HepG2 (cell line): ENCODE measurements at regions not wholly inside any gene's neighbourhood (a gene's known extent, or its start where the extent isn't known, plus 50 kb on each side); places are given as distances from the start of the nearest gene placed in this dataset.

Source experiments
- ATAC-seq: fragments of 200-7000 bp; cut with Tn5 transposase; 3 replicates; pipeline ENCODE4 v1.9.1; 2020; ENCODE audit warnings: mild to moderate bottlenecking, moderate library complexity
- BruUV-seq: library from RNA; stranded (reverse); fragments of 400-500 nt; replicated peaks from 2 replicates; lab custom pipeline; 2021; lab: Mats Ljungman, UMichigan
- CTCF ChIA-PET: fragments of 300-600 bp; formaldehyde crosslinking; extraction: SDS; loops from one replicate; lab custom pipeline; 2021; ENCODE audit warnings: low total read pairs, inconsistent platforms, low intra/inter-chr PET ratio; lab: Yijun Ruan, JAX
- POLR2A ChIA-PET: fragments of 350-600 bp; sonication (Branson Sonifier 250); formaldehyde crosslinking; loops from one replicate; lab custom pipeline; 2020; ENCODE audit warnings: antibody characterized with exemption, inconsistent platforms; lab: Yijun Ruan, JAX
- DNase-seq: peaks from one replicate; pipeline ENCODE4 v3.0.0-alpha.2; 2015; ENCODE audit warnings: low spot score
- FAIRE-seq: peaks from 3 replicates; lab custom pipeline; 2011; peaks lifted over from hg19 to GRCh38; lab: Jason Lieb, UNC
- H2AFZ ChIP-seq: one replicate; pipeline ENCODE4 v1.6.1; 2011; ENCODE audit warnings: low read length, inconsistent platforms
- H3K27ac ChIP-seq: fragments of 300-600 bp; 3 replicates; pipeline ENCODE4 v1.8.0; 2011; ENCODE audit warnings: mixed run types, mild to moderate bottlenecking, mixed read lengths, low read length, inconsistent platforms; ENCODE audit not compliant: insufficient read depth; ENCODE audit errors: extremely low read length
- H3K27me3 ChIP-seq, 2 experiments: fragments of 200-600 bp in 1 of 2; 2 replicates in 1 of 2; 3 replicates in 1 of 2; pipeline versions ENCODE4 v1.6.0 to v1.8.0; 2011; ENCODE audit warnings: low read length in 2 of 2, mild to moderate bottlenecking in 2 of 2, moderate library complexity in 2 of 2, inconsistent platforms in 1 of 2; ENCODE audit not compliant: insufficient read depth in 2 of 2, control insufficient read depth in 1 of 2
- H3K36me3 ChIP-seq, 2 experiments: fragments of 200-600 bp in 1 of 2; replicated peaks in 1 of 2; 2 replicates in 1 of 2; 3 replicates in 1 of 2; pipeline versions ENCODE4 v1.5.1 to v1.8.0; 2011; ENCODE audit warnings: low read length in 2 of 2, inconsistent platforms in 1 of 2; ENCODE audit not compliant: insufficient read depth in 2 of 2, control insufficient read depth in 1 of 2
- H3K4me1 ChIP-seq: 2 replicates; pipeline ENCODE4 v1.5.1; 2012; ENCODE audit warnings: low read length, inconsistent platforms; ENCODE audit not compliant: insufficient read depth
- H3K4me2 ChIP-seq: 2 replicates; pipeline ENCODE4 v1.6.0; 2011; ENCODE audit warnings: low read depth, low read length, inconsistent platforms
- H3K4me3 ChIP-seq, 3 experiments: fragments of 200-600 bp in 1 of 3; sonication (generic), shearing (Covaris generic) in 1 of 3; replicated peaks in 1 of 3; 2 replicates each; pipeline ENCODE4 v1.5.1; 2011 to 2016; ENCODE audit warnings: low read length in 3 of 3, inconsistent platforms in 2 of 3, low read depth in 2 of 3, mild to moderate bottlenecking in 2 of 3, control low read depth in 1 of 3, mixed read lengths in 1 of 3; ENCODE audit not compliant: insufficient read depth in 1 of 3
- H3K79me2 ChIP-seq: one replicate; pipeline ENCODE4 v1.6.1; 2011; ENCODE audit warnings: low read length, inconsistent platforms; ENCODE audit not compliant: insufficient read depth
- H3K9ac ChIP-seq: 2 replicates; pipeline ENCODE4 v1.6.0; 2011; ENCODE audit warnings: mild to moderate bottlenecking, low read depth, low read length, inconsistent platforms; ENCODE audit not compliant: insufficient read depth
- H3K9me3 ChIP-seq: 2 replicates; pipeline ENCODE4 v1.5.1; 2012; ENCODE audit warnings: mild to moderate bottlenecking, low read length
- H4K20me1 ChIP-seq: 2 replicates; pipeline ENCODE4 v1.6.0; 2011; ENCODE audit warnings: inconsistent platforms, mild to moderate bottlenecking, low read length, moderate library complexity; ENCODE audit not compliant: insufficient read depth
- NFIB ChIP-seq: sonication (generic); formaldehyde crosslinking; IDR thresholded peaks from 2 replicates; pipeline ENCODE4 v1.9.0; 2021; ENCODE audit warnings: missing genetic modification reagents, mild to moderate bottlenecking, borderline replicate concordance
- SMC3 ChIP-seq: IDR thresholded peaks from 2 replicates; pipeline ENCODE4 v1.6.1; 2011; ENCODE audit warnings: low read length, improper control_type of control experiment
- SPEN ChIP-seq: sonication (generic); formaldehyde crosslinking; IDR thresholded peaks from 2 replicates; pipeline ENCODE4 v1.5.1; 2020; ENCODE audit warnings: low read depth, mild to moderate bottlenecking, missing genetic modification reagents
- SSRP1 ChIP-seq: IDR thresholded peaks from 2 replicates; pipeline ENCODE4 v1.6.1; 2016; ENCODE audit warnings: control low read depth
- ZFP1 ChIP-seq: IDR thresholded peaks from 2 replicates; pipeline ENCODE4 v1.6.1; 2016
- ZMAT3 ChIP-seq: sonication (generic); formaldehyde crosslinking; conservative IDR thresholded peaks from 2 replicates; pipeline ENCODE4 v1.7.0; 2021; ENCODE audit warnings: missing genetic modification reagents
- ZMYM2 ChIP-seq: sonication (generic); formaldehyde crosslinking; IDR thresholded peaks from 2 replicates; pipeline ENCODE4 v1.8.0; 2022; ENCODE audit warnings: mild to moderate bottlenecking, missing genetic modification reagents
- ZMYM4 ChIP-seq: sonication (generic); formaldehyde crosslinking; IDR thresholded peaks from 2 replicates; pipeline ENCODE4 v1.8.1; 2023; ENCODE audit warnings: mild to moderate bottlenecking, missing genetic modification reagents
- ZNF30 ChIP-seq: sonication (generic); formaldehyde crosslinking; IDR thresholded peaks from 2 replicates; pipeline ENCODE4 v1.5.0; 2020; ENCODE audit warnings: mild to moderate bottlenecking, missing genetic modification reagents
- ZNF761 ChIP-seq: sonication (generic); formaldehyde crosslinking; conservative IDR thresholded peaks from 2 replicates; pipeline ENCODE4 v1.4.0; 2020; ENCODE audit warnings: mild to moderate bottlenecking, missing genetic modification reagents
- ZNF841 ChIP-seq: sonication (generic); formaldehyde crosslinking; IDR thresholded peaks from 2 replicates; pipeline ENCODE4 v1.8.1; 2023; ENCODE audit warnings: missing genetic modification reagents, borderline replicate concordance
- ZSCAN12 ChIP-seq: sonication (generic); formaldehyde crosslinking; IDR thresholded peaks from 2 replicates; pipeline ENCODE4 v1.9.0; 2021; ENCODE audit warnings: mild to moderate bottlenecking, missing genetic modification reagents
- ZSCAN20 ChIP-seq: sonication (generic); formaldehyde crosslinking; IDR thresholded peaks from 2 replicates; pipeline ENCODE4 v1.4.0; 2020; ENCODE audit warnings: missing genetic modification reagents, mild to moderate bottlenecking, borderline replicate concordance
- WGBS: methylation state at CpG from one replicate; pipeline ENCODE4 v1.1.6; 2017; ENCODE audit warnings: low lambda C conversion rate; 5-methylcytosine and 5-hydroxymethylcytosine counted together
- in situ Hi-C: cut with HindIII; loops from 2 replicates; pipeline ENCODE4 v1.10.0; 2017; ENCODE audit warnings: low pct_unique_long_range_greater_than_20kb; ENCODE audit not compliant: extremely low pct_ligation_motif_present
- intact Hi-C: fragments of 100-400 bp; cut with micrococcal nuclease; formaldehyde crosslinking; loops from one replicate; pipeline ENCODE4 v1.10.0; 2022; ENCODE audit not compliant: unreplicated experiment

GRCh38 chr4:79584352-79584751 lies 176.3 kb upstream of the GK2 start (continued):
- no peak for TF ChIP-seq ZMYM2 (CRISPR knock-in tag)

GRCh38 chr4:79578606-79579005 lies 170.6 kb upstream of the GK2 start:
- BruUV-seq = no TSS peak
- intact Hi-C loops (no loop called here), in situ Hi-C loops (loop anchor here (5.0 to 25.0 kb wide), 2 partner anchors 541 to 621 kb away; no protein-coding TSS in a partner anchor)
- no peak overlapping the region for H3K4me3 ChIP-seq
- H3K9me3 ChIP-seq = no peaks in the 10 kb centered on the region
- no peaks in the 10 kb centered on the region for H3K79me2 ChIP-seq
- WGBS = 19% methylated on average over 3 of the region's 3 CpGs
- no peaks in the 10 kb centered on the region; the same call in 1 of the 2 replicates for H4K20me1 ChIP-seq
- ATAC-seq (no peak), FAIRE-seq (no peak), DNase-seq (no peak)
- H3K9ac ChIP-seq = no peak overlapping the region
- no peak overlapping the region for H3K4me2 ChIP-seq
- H3K4me1 ChIP-seq = no peaks in the 10 kb centered on the region
- TF ChIP-seq ZFP1 (CRISPR knock-in tag) (no peak), ZNF761 (CRISPR knock-in tag) (no peak), ZMYM2 (CRISPR knock-in tag) (no peak), SMC3 (no peak), ZMYM4 (no peak), SPEN (CRISPR knock-in tag) (no peak), ZMAT3 (CRISPR knock-in tag) (no peak), SSRP1 (no peak), ZNF30 (no peak), ZSCAN12 (CRISPR knock-in tag) (no peak), NFIB (CRISPR knock-in tag) (no peak), ZNF841 (no peak), ZSCAN20 (CRISPR knock-in tag) (no peak)
- no peaks in the 10 kb centered on the region for H3K27me3 ChIP-seq
- no peaks in the 10 kb centered on the region for H3K36me3 ChIP-seq
- no peak overlapping the region for H2AFZ ChIP-seq
- POLR2A ChIA-PET = no interaction called here
- CTCF ChIA-PET = no interaction called here
- H3K27ac ChIP-seq = no peak overlapping the region
